Fibroblast of the aortic adventitia (primary cell): ENCODE measurements at regions not wholly inside any gene's neighbourhood (a gene's known extent, or its start where the extent isn't known, plus 50 kb on each side); places are given as distances from the start of the nearest gene placed in this dataset.

ENCODE experiments used
- DNase-seq: peaks from one replicate; pipeline ENCODE4 v3.0.0-alpha.2; 2010; ENCODE audit warnings: low read depth
- H3K4me3 ChIP-seq: 2 replicates; pipeline ENCODE4 v1.5.1; 2011; ENCODE audit warnings: low read depth, mild to moderate bottlenecking, control low read depth, low read length, moderate library complexity
- CTCF ChIP-seq: IDR thresholded peaks from 2 replicates; pipeline ENCODE4 v1.5.1; 2011; ENCODE audit warnings: mild to moderate bottlenecking, low read length, control low read depth, inconsistent platforms; ENCODE audit not compliant: insufficient read depth

DNA sequence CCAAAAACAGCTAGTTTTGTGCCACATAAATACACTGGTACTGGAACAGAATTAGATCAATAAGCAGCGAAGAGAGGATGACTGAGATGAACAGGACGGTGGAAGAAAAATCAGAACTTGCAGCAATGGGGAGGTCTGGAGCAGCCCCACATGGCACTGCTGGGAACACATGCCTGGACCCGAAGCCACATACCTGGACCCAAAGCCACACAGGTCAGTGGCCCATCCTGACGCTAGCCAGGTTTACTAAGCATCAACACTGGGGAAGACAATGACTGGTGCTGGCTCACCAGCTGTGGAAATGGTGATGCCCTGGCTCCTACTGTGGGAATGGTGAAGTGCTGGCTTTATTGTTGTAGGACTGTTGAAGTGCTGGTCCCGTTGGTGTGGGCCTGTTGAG lies 139.7 kb upstream of the IRX4 start:
- TF ChIP-seq CTCF, result no peak
- no peak for DNase-seq
- H3K4me3 ChIP-seq, result no peak overlapping the region

DNA sequence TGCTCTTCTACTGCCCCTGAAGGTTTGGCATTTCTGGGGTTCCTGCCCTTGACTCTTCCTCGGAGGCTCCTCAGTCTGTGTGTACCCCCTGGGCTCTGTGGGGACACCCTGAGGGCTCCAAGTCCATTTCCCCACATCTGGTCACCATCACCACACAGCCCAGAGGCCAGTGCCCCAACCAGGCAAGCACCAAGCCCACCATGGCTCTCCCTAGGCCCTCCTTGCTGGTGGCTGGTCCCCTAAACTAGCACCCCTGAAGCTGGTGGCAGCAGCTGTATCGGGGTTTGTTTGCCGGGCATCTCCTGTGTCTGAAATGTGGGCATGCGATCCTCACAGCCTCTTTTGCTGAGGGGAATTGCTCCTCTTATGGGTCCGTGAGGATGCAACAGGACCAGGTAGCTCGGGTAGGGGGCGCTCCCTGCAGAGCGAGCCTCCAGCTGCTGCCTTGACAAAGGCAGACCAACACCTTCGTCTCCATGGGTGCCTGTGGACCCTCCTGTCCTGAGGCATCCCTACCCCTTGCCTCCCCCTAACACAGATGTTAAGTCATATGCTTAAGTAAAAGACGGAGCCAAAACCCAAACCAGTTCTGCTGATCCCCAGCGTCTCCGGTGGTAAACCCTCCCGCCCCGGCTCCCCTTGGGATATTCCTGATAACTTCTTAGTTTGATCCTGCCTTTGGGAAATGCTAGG lies 138.9 kb upstream of the IRX4 start:
- no peak for TF ChIP-seq CTCF

GRCh38 chr5:2020730-2021129 lies 138.0 kb upstream of the IRX4 start:
- H3K4me3 ChIP-seq, result no peak overlapping the region
- no peak for TF ChIP-seq CTCF
- no peak for DNase-seq

More for the DNA sequence above, 138.9 kb upstream of the IRX4 start:
- no peak overlapping the region for H3K4me3 ChIP-seq
- no peak for DNase-seq

DNA sequence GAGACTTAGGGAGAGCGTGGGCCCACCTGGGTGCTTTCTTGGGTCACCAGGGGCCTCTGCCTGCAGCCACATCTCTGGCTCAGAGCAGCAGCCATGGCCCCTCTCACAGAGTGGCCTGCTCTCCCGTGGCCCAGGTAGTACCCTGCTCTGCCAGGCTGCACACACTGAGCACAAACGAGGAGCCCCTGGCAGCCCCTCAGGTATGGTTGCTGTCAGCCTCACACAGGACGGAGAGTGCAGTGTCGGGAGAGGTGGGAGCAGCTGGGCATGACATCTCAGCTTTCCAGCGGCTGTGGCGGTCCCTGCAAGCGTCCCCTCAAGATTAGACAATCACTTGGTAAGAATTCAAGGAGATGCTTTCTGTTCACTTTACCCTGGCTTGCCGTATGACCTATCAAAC lies 137.0 kb upstream of the IRX4 start:
- DNase-seq, result no peak
- H3K4me3 ChIP-seq, result no peak overlapping the region
- no peak for TF ChIP-seq CTCF

DNA sequence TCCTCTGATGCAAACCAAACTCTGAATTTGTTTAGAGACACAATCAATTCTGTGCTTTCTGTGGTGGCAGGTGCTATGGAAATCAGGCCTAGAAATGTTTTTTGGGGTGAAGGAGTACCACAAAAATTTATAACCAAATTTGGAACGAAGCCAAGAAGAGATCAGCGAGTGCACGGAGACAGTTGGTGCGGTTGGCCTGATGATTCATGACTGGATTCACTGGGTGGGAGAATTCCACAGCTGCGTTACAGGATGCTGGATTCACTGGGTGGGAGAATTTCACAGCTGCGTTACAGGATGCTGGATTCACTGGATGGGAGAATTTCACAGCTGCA lies 135.6 kb upstream of the IRX4 start:
- DNase-seq, result no peak
- TF ChIP-seq CTCF, result no peak

DNA sequence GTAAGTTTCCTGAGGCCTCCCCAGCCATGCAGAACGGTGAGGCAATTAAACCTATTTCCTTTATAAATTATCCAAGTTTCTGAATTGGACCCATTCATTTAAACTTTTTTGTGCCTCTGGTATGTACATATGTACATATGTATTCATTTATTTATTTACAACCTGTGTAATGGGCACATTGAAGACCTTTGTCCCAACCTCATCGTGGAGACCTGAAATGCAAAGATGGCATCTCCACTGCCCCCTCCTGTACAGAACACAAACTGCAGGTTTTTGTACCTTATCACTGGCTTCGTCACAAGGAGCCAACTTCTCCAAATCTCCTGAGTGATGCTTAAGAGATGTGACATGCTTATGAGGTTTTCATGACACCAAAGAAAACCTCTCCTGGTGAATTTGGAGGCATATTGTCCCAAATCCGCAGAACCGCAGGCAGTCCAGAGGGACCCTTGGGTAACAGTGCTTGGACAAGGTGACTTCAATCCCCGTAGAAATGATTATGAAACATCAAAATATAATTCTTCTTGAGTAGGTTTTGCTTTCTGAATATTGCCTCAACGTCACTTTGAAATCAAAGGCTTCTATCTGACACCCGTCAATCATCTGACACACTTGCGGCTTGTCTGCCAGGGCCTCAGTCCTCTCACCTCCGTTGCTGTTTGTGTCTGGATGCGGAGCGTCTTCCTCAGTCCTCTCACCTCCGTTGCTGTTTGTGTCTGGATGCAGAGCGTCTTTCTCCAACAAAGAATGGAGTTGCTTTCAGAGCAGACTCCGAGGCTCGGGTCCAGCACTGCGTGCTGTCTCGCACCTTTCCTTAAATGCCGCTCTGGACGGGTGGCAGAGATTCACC lies 135.0 kb upstream of the IRX4 start:
- TF ChIP-seq CTCF, result peak; percentile 49
- DNase-seq, result peak; percentile 23
- no peak overlapping the region for H3K4me3 ChIP-seq

More for the DNA sequence above, 135.6 kb upstream of the IRX4 start:
- no peak overlapping the region for H3K4me3 ChIP-seq

DNA sequence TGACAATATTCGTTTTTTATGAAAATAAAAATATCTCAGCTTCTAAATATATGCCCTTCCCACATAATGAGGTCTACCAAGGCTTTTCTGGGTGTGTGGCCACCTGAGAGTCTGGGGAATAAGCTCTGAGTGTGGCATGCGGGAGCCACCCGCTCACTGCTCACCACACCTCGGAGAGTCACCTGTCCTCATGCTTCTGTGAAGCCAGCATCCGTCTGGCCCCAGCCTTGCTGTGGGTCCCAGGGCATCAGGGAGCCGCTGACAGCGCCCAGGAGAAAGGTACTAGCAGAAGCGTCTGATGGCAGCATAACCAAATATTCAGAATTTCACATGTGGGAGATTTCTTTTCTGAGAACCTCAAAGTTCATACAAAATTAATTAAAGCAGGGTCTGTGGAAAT lies 133.2 kb upstream of the IRX4 start:
- H3K4me3 ChIP-seq, result no peak overlapping the region
- no peak for DNase-seq
- TF ChIP-seq CTCF, result no peak
